Colonic mucosa (tissue), 4 donors: ENCODE measurements at regions not wholly inside any gene's neighbourhood (a gene's known extent, or its start where the extent isn't known, plus 50 kb on each side); places are given as distances from the start of the nearest gene placed in this dataset.

Experiments used
- DNase-seq: peaks from one replicate; pipeline ENCODE4 v3.0.0-alpha.2; 2020
- H3K27ac ChIP-seq: fragments of 200-600 bp; one replicate; pipeline ENCODE4 v1.8.0; 2021
- H3K27me3 ChIP-seq: fragments of 200-600 bp; one replicate; pipeline ENCODE4 v1.8.0; 2021
- H3K36me3 ChIP-seq: fragments of 200-600 bp; one replicate; pipeline ENCODE4 v1.8.0; 2021
- H3K4me1 ChIP-seq: fragments of 200-600 bp; one replicate; pipeline ENCODE4 v1.8.0; 2021; ENCODE audit warnings: mild to moderate bottlenecking
- H3K4me3 ChIP-seq: fragments of 200-600 bp; one replicate; pipeline ENCODE4 v1.8.0; 2021
- H3K9ac ChIP-seq, 2 donors: one replicate each; pipeline ENCODE4 v1.7.0; 2013; ENCODE audit warnings: control low read depth in 2 of 2, low read depth in 2 of 2, low read length in 2 of 2
- H3K9me3 ChIP-seq: fragments of 200-600 bp; one replicate; pipeline ENCODE4 v1.8.0; 2021
- intact Hi-C: fragments of 100-400 bp; cut with DNase I; formaldehyde crosslinking; loops from one replicate; pipeline ENCODE4 v1.14.1; 2022
- TF ChIP-seq, protein P1 (sequence below): fragments of 200-600 bp; IDR thresholded peaks from one replicate; pipeline ENCODE4 v1.8.0; 2022; ENCODE audit warnings: antibody characterized with exemption, mild to moderate bottlenecking
- donor health status: healthy.
- donor health status: DM: no; HTN: no; CAD: no.
- donor health status: DM: no; HTN: no; CAD: no.

DNA sequence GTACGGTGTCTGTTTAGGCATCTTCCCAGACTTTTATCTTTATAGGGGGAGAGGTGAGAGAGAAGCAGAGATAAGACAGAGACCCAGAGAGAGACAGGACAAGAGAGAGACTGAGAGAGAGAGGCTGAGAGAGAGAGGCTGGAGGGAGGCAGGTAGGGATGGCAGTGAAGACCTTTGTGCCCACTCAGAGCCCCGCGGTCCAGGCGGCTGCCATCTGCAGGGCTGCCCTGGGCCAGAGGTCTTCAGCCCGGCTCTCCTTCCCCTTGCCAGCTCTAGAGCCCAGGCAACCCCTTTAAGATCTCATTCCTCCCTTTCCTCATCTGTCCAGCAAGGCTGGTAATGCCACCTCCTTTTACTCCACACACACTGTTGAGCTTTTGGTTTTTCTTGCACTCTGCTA is 610.0 kb downstream of the GALR1 start:
- TF ChIP-seq, protein P1, sequence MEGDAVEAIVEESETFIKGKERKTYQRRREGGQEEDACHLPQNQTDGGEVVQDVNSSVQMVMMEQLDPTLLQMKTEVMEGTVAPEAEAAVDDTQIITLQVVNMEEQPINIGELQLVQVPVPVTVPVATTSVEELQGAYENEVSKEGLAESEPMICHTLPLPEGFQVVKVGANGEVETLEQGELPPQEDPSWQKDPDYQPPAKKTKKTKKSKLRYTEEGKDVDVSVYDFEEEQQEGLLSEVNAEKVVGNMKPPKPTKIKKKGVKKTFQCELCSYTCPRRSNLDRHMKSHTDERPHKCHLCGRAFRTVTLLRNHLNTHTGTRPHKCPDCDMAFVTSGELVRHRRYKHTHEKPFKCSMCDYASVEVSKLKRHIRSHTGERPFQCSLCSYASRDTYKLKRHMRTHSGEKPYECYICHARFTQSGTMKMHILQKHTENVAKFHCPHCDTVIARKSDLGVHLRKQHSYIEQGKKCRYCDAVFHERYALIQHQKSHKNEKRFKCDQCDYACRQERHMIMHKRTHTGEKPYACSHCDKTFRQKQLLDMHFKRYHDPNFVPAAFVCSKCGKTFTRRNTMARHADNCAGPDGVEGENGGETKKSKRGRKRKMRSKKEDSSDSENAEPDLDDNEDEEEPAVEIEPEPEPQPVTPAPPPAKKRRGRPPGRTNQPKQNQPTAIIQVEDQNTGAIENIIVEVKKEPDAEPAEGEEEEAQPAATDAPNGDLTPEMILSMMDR = no peak
- Histone ChIP-seq H3K27me3 (no peaks in the 10 kb centered on the region), H3K36me3 (no peaks in the 10 kb centered on the region), H3K4me3 (no peak overlapping the region), H3K9me3 (no peaks in the 10 kb centered on the region), H3K27ac (no peak overlapping the region), H3K9ac (no peak overlapping the region), H3K4me1 (no peaks in the 10 kb centered on the region)
- no peak for DNase-seq
- intact Hi-C loops = no loop called here

DNA sequence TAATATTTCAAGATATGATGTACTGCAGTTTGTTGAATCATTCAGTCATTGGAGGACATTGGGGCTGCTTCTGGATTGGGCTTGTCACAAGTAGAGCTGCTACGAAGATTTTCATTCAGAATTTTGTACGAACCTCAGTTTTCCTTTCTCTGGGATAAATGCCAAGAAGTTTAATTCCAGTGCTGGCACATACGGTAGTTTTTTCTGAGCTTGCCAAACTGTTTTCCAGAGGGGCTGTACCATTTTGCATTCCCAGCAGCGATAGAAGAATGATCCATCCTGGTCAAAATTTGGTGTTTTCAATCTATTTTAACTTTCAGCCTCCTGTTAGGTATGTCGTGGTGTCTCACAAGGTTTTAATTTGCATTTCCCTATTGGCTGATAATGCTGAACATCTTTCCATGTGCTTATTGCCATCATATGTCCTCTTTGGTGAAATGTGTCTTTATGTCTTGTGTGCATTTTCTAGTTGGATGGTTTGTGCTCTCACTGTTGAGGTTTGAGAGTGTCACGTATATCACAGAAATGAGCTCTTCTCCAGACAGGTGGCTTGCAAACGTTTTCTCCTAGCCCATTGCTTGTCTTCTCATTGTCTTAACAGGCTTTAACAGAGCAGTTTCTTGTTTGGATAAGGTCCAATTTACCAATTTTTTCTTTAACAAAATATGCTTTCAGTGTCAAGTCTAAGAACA is 612.6 kb downstream of the GALR1 start:
- Histone ChIP-seq H3K4me1 (no peaks in the 10 kb centered on the region), H3K4me3 (no peak overlapping the region), H3K27ac (no peak overlapping the region), H3K36me3 (no peaks in the 10 kb centered on the region), H3K27me3 (no peaks in the 10 kb centered on the region), H3K9me3 (no peaks in the 10 kb centered on the region), H3K9ac (no peak overlapping the region)
- TF ChIP-seq, protein P1 = no peak
- DNase-seq = no peak
- intact Hi-C loops = no loop called here

DNA sequence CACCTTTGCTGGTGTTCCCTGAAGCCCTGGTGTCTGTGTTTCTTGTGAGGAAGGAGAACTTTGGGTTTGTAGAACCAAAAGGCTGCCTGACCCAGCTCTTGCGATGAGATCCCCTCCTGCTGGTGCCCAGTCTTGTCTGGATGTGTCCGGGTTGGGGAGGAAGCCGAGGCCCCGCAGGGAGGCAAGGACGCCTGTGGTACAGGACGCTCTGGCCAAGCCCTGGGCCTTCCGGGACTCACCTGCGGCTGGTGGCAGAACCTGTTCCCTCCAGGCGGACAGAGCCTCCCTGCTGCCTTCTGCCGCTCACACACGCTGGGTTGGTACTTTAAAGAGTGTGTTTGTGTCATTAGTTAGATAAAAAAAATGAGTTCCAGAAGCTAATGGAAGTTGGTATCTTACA is 616.2 kb downstream of the GALR1 start:
- intact Hi-C loops = no loop called here
- no peak for DNase-seq
- Histone ChIP-seq H3K4me3 (no peak overlapping the region), H3K27ac (no peak overlapping the region), H3K36me3 (no peaks in the 10 kb centered on the region), H3K9ac (no peak overlapping the region), H3K4me1 (no peaks in the 10 kb centered on the region), H3K9me3 (no peaks in the 10 kb centered on the region), H3K27me3 (no peaks in the 10 kb centered on the region)
- TF ChIP-seq, protein P1 = no peak

DNA sequence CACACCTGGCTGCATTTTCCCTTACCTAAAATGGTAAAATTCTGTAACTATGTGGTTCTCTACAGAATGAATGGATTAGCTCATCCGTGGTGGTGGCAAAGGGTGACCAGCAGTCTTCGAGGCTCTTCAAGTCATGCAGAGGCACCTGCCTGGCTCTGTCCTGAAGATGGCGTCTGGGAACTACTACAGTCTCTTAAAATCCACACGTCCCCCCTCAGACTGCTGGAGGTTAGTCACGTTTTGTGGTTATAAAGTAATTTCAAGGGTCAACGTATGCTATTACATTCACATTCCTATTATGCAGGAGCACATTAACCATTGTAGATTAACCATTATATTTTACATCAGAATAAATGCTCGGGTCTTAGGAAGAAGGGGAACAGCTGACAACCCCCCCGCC is 616.7 kb downstream of the GALR1 start:
- Histone ChIP-seq H3K9ac (no peak overlapping the region), H3K4me3 (no peak overlapping the region), H3K36me3 (no peaks in the 10 kb centered on the region), H3K9me3 (no peaks in the 10 kb centered on the region), H3K4me1 (no peaks in the 10 kb centered on the region), H3K27me3 (no peaks in the 10 kb centered on the region), H3K27ac (no peak overlapping the region)
- TF ChIP-seq, protein P1 = no peak
- no peak for DNase-seq
- intact Hi-C loops = no loop called here

DNA sequence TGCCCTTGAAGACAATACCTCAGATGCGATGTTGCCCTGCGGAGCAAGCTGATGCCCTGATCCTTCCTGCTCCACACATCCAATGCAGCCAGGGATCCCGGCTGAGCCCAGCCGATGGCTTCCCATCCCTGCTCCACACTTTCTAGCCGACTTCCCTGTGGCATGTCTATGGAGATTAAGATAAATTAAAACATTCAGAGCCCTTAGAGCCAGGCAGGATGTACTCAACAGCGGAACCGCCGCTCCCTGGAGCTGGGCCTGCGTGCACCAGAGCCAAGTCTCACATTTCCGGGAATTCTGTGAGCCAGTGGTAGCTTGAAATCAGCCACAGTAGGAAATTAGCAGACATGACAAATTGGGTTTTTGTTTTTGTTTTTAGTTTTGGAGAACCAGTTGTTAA is 620.6 kb downstream of the GALR1 start:
- Histone ChIP-seq H3K27me3 (no peaks in the 10 kb centered on the region), H3K27ac (no peak overlapping the region), H3K36me3 (no peaks in the 10 kb centered on the region), H3K4me3 (no peak overlapping the region), H3K9me3 (no peaks in the 10 kb centered on the region), H3K9ac (no peak overlapping the region), H3K4me1 (no peaks in the 10 kb centered on the region)
- DNase-seq = no peak
- intact Hi-C loops = no loop called here
- TF ChIP-seq, protein P1 = no peak
